CD4-positive, alpha-beta T cell treated with Interleukin-4 for 4 hours (primary cell): ENCODE measurements at regions not wholly inside any gene's neighbourhood (a gene's known extent, or its start where the extent isn't known, plus 50 kb on each side); places are given as distances from the start of the nearest gene placed in this dataset.
"Not testable (repeated sequence)": the region's sequence is repeated elsewhere in the genome, so short reads cannot be mapped to it uniquely, and the experiment has no call there.

Experiments
- DNase-seq: peaks from one replicate; pipeline ENCODE4 v3.0.0-alpha.2; 2020

GRCh38 chr18:1585881-1586488 lies 681.3 kb downstream of the ADCYAP1 start:
- DNase-seq = peak; percentile 18

GRCh38 chr18:1593091-1593490 lies 688.4 kb downstream of the ADCYAP1 start:
- DNase-seq = no peak

GRCh38 chr18:1595195-1595594 lies 690.5 kb downstream of the ADCYAP1 start:
- no peak for DNase-seq

GRCh38 chr18:1599196-1599595 lies 694.5 kb downstream of the ADCYAP1 start:
- no peak for DNase-seq

GRCh38 chr18:1604751-1605150 lies 700.1 kb downstream of the ADCYAP1 start:
- no peak for DNase-seq

GRCh38 chr18:1618364-1618763 lies 713.7 kb downstream of the ADCYAP1 start:
- DNase-seq = no peak

GRCh38 chr18:1619507-1619906 lies 714.8 kb downstream of the ADCYAP1 start:
- DNase-seq = no peak

GRCh38 chr18:1624612-1625011 lies 719.9 kb downstream of the ADCYAP1 start:
- DNase-seq = no peak

- DNase-seq = no peak
These were observed 722.8 kb downstream of the ADCYAP1 start for GRCh38 chr18:1627494-1627893.

- no peak for DNase-seq
These were observed 744.0 kb downstream of the ADCYAP1 start for GRCh38 chr18:1648712-1649111.

- no peak for DNase-seq
These were observed 747.3 kb downstream of the ADCYAP1 start for GRCh38 chr18:1652018-1652417.

GRCh38 chr18:1653873-1654272 lies 749.2 kb downstream of the ADCYAP1 start:
- DNase-seq = no peak

GRCh38 chr18:1657876-1658275 lies 753.2 kb downstream of the ADCYAP1 start:
- no peak for DNase-seq

- no peak for DNase-seq
These were observed 754.4 kb downstream of the ADCYAP1 start for GRCh38 chr18:1658908-1659566.

GRCh38 chr18:1663879-1664705 lies 759.4 kb downstream of the ADCYAP1 start:
- DNase-seq = peak; percentile 2

GRCh38 chr18:1665079-1665478 lies 760.4 kb downstream of the ADCYAP1 start:
- no peak for DNase-seq

GRCh38 chr18:1668279-1668678 lies 763.6 kb downstream of the ADCYAP1 start:
- no peak for DNase-seq

GRCh38 chr18:1671710-1672109 lies 767.0 kb downstream of the ADCYAP1 start:
- not testable (repeated sequence) for DNase-seq

- DNase-seq = no peak
These were observed 771.7 kb downstream of the ADCYAP1 start for GRCh38 chr18:1676387-1676786.

GRCh38 chr18:1680108-1680507 lies 775.4 kb downstream of the ADCYAP1 start:
- DNase-seq = no peak

GRCh38 chr18:1691863-1692262 lies 787.2 kb downstream of the ADCYAP1 start:
- no peak for DNase-seq

- DNase-seq = no peak
These were observed 803.3 kb downstream of the ADCYAP1 start for GRCh38 chr18:1708006-1708405.

- DNase-seq = no peak
These were observed 805.4 kb downstream of the ADCYAP1 start for GRCh38 chr18:1710114-1710513.

GRCh38 chr18:1732143-1732542 lies 827.5 kb downstream of the ADCYAP1 start:
- no peak for DNase-seq
